K562 (cell line): ENCODE measurements at regions not wholly inside any gene's neighbourhood (a gene's known extent, or its start where the extent isn't known, plus 50 kb on each side); places are given as distances from the start of the nearest gene placed in this dataset.

ENCODE experiments used
- ATF1 ChIP-seq, 2 experiments: fragments of 450-650 bp in 1 of 2; IDR thresholded peaks; 2 replicates each; pipeline ENCODE4 v1.6.1; 2016; ENCODE audit warnings: missing compliant biosample characterization in 1 of 2, missing genetic modification characterization in 1 of 2
- CTCFL ChIP-seq: IDR thresholded peaks from 2 replicates; pipeline ENCODE4 v1.6.1; 2011; ENCODE audit warnings: borderline replicate concordance, low read depth, mild to moderate bottlenecking, moderate library complexity, low read length; ENCODE audit not compliant: insufficient read depth, poor library complexity, severe bottlenecking
- MYC ChIP-seq, 2 experiments: fragments of 250-450 bp in 1 of 2; sonication (Bioruptor Pico) in 1 of 2; IDR thresholded peaks; 2 replicates each; pipeline versions ENCODE4 v1.5.1 to v1.6.1; 2012 to 2021; ENCODE audit warnings: low read depth in 2 of 2, borderline replicate concordance in 1 of 2, improper control_type of control experiment in 1 of 2, low read length in 1 of 2, mild to moderate bottlenecking in 1 of 2, moderate library complexity in 1 of 2
- SETDB1 ChIP-seq: IDR thresholded peaks from one replicate; pipeline ENCODE4 v1.6.1; 2012; ENCODE audit warnings: low read length, control low read depth, inconsistent platforms
- ZNF24 ChIP-seq: fragments of 450-650 bp; IDR thresholded peaks from 2 replicates; pipeline ENCODE4 v1.6.1; 2016
- ZZZ3 ChIP-seq: fragments of 450-650 bp; IDR thresholded peaks from 2 replicates; pipeline ENCODE4 v1.6.1; 2016; ENCODE audit warnings: antibody characterized with exemption, mild to moderate bottlenecking, moderate library complexity
- TF ChIP-seq, protein P1 (sequence below), 3 experiments: IDR thresholded peaks in 2 of 3; conservative IDR thresholded peaks in 1 of 3; 2 replicates each; pipeline ENCODE4 v1.5.1; 2011 to 2012; ENCODE audit warnings: low read length in 3 of 3, mild to moderate bottlenecking in 3 of 3, control low read depth in 2 of 3, improper control_type of control experiment in 1 of 3, inconsistent platforms in 1 of 3, low read depth in 1 of 3, mixed read lengths in 1 of 3, moderate library complexity in 1 of 3; ENCODE audit not compliant: insufficient read depth in 2 of 3

- TF ChIP-seq CTCFL = no peak
- TF ChIP-seq MYC (IDR thresholded peaks at IDR 0.05; ENCODE audit: low read depth, low read length) = no peak
- TF ChIP-seq MYC (CRISPR knock-in tag; IDR thresholded peaks at IDR 0.05; ENCODE audit: borderline replicate concordance, low read depth) = no peak
- TF ChIP-seq, protein P1, sequence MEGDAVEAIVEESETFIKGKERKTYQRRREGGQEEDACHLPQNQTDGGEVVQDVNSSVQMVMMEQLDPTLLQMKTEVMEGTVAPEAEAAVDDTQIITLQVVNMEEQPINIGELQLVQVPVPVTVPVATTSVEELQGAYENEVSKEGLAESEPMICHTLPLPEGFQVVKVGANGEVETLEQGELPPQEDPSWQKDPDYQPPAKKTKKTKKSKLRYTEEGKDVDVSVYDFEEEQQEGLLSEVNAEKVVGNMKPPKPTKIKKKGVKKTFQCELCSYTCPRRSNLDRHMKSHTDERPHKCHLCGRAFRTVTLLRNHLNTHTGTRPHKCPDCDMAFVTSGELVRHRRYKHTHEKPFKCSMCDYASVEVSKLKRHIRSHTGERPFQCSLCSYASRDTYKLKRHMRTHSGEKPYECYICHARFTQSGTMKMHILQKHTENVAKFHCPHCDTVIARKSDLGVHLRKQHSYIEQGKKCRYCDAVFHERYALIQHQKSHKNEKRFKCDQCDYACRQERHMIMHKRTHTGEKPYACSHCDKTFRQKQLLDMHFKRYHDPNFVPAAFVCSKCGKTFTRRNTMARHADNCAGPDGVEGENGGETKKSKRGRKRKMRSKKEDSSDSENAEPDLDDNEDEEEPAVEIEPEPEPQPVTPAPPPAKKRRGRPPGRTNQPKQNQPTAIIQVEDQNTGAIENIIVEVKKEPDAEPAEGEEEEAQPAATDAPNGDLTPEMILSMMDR (IDR thresholded peaks at IDR 0.05 in 2 of 3, conservative IDR thresholded peaks at IDR 0.05 in 1 of 3; ENCODE audit: insufficient read depth in 2 of 3, low read depth in 1 of 3, low read length in 3 of 3) = no peak
- no peak for TF ChIP-seq ZZZ3
- TF ChIP-seq SETDB1 = no peak
- no peak for TF ChIP-seq ATF1 (CRISPR knock-in tag; IDR thresholded peaks at IDR 0.05)
- TF ChIP-seq ATF1 (tag; IDR thresholded peaks at IDR 0.05) = no peak
- no peak for TF ChIP-seq ZNF24
These were observed 368.5 kb upstream of the SNX7 start for GRCh38 chr1:98292994-98293393.
